Stromal cell of bone marrow (primary cell): ENCODE measurements at regions not wholly inside any gene's neighbourhood (a gene's known extent, or its start where the extent isn't known, plus 50 kb on each side); places are given as distances from the start of the nearest gene placed in this dataset.

Source experiments
- DNase-seq: peaks from one replicate; pipeline ENCODE4 v3.0.0-alpha.2; 2012; ENCODE audit warnings: low read depth

DNA sequence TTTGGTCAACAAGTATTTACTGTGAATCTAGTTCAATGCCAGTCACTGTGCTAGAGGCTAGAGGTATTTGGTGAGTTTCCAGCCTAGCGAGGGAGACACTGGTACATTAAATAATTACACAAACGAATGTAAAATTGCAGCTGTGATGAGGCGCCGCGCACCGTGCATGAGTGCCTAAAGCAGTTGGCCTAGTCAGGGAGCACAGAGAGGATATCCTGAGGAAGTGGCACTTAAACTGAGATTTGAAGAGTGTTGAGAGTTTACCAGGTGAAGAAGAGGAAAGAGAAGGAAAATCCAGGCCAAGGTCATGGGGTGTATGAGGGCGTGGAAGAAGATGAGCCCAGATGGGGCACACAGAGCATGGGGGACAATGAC lies 157.6 kb upstream of the NDUFV2 start:
- DNase-seq = no peak

DNA sequence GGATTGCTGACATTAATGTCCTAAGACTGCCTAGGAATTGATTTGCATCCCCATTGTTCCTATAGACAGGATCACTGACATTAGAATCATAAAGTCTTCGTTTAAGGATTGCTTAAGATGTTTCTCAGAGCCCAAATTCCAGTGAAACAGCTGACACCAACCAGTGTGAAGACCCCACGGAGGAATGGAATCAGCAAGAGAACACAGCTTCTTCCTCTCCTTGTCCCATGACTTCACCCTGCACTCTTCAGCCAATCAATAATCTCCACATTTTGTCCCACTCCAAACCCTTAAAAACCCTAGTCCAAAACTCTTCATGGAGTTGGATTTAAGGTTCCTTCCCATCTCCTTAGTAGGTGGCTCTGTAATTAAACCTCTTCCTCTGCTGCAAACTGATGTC lies 157.0 kb upstream of the NDUFV2 start:
- no peak for DNase-seq

DNA sequence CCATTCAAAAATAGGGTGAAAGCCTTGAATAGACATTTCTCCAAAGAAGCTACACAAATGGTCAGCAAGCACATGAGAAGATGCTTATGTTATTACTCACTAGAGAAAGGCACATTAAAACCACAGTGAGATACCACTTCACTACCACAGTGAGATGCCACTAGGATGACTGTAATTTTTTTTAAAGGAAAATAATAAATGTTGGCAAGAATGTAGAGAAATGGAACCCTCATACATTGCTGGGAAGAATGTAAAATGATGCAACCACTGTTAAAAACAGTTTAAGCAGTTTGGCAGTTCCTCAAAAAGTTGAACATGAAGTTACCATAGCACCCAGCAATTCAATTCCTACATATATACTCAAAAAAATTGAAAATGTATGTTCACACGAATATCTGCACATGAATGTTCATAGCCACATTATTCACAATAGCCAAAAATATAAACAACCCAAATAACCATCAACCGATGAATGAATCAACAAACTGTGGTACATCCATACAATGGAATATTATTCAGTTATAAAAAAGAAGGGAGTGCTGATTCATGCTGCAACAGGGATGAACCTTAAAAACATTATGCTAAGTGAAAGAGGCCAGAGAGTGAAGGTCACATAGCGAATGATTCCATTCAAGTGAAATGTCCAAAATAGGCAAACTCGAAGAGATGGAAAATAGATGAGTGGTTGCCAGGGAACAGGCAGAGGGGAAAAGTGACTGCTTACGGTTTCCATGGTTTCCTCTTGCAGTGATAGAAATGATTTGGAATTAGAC lies 156.2 kb upstream of the NDUFV2 start:
- DNase-seq = peak; percentile 96

DNA sequence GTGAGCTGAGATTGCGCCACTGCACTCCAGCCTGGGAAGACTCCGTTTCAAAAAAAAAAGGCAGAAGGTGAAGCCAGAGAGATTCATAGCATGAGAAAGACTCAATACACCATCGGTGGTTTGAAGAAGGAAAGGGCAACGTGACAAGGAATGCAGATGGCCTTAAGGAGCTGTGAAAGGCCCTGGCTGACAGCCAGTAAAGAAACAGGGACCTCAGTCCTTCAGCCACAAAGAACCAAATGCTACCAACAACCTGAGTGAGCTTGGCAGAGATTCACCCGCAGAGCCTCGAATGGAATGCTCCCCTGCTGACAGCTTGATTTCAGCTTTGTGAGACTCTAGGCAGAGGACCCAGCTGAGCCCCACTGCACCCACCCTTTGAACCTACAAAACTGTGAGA lies 154.9 kb upstream of the NDUFV2 start:
- no peak for DNase-seq

DNA sequence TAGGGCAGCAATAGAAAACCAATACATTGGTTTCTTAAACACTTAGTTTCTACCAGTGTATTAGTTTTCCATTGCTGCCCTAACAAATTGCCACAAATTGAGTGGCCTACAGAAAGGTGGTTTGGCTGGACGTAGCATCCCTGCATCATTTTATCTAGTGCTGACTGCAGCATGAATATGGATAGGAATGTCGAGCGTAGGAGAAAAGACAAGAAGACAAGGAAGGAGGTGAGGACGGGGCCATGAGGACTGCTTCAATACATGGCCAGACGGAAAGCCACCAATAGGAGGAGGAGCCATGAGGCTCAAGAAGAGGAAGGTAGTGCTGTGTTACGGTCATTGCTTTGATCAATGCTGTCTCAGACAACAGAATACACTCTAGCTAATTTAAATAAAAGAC lies 154.5 kb upstream of the NDUFV2 start:
- DNase-seq = no peak

DNA sequence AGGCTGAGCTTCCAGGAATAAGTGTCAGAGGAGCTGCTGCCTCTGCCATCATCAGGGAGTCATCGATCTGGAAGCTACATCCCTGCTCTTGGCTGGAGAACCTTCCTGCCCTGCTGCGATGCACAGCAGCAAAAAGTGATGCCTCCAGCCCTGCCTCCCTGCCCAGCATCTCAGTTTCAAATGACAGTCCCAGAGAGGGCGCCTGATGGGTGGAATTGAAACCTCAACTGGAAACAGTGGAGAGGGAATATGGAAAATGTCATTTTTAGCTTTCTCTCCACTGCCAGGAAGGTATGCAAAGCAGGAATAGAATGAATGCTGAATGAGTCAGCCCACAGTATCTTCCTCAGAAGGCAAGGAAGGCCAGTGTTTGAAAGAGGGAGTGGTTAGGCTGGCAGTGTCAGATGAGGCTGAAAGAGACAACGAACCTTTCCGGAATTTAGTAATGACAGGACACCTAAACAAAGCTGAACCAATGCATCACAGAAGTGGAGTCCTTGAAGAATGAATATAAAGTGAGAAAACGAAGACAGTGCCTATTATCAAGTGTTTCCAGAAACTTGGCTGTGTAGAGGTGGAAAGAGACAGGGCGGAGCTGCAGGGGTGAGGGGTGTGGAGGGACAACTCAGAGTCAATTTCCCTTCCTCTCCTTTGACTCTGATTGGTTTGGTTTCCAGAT lies 153.9 kb upstream of the NDUFV2 start:
- DNase-seq = peak; percentile 63

DNA sequence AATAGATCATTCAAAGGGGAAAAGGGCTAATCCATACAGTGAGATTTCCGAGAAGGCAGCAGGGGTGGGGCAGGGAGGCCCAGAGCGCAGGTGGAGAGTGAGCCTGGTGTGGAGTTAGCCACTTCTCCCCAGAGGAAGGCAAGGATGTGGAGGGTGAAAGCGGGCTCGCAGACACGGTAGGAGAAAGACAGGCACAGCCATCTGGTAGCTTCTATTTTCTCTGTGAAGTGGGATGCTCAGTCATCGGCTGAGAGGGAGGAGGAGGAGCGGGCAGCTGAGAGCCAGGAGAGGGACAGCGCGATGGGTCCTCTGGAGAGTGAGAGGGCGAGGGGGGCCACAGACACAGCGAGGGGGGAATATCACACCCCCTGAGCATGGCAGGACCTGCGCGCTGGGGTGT lies 153.3 kb upstream of the NDUFV2 start:
- no peak for DNase-seq

DNA sequence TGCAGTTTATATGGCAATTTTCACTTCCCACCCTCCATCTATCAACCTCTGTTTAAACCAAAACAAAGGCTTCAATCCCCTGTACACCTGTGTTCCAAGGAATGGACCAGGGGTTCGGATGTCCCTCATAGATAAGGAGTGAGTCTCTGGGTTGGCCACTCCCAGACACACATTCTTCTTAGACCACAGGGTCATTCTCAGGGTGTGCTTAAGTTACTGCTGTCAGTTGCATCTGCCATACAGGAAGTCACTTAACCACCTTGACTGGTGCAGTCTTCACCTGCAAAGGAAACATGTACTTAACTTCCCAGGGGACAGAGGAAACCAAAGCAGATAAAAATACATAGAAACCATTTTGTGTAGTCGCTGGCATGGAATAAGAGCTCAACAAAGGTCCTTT lies 151.0 kb upstream of the NDUFV2 start:
- no peak for DNase-seq

DNA sequence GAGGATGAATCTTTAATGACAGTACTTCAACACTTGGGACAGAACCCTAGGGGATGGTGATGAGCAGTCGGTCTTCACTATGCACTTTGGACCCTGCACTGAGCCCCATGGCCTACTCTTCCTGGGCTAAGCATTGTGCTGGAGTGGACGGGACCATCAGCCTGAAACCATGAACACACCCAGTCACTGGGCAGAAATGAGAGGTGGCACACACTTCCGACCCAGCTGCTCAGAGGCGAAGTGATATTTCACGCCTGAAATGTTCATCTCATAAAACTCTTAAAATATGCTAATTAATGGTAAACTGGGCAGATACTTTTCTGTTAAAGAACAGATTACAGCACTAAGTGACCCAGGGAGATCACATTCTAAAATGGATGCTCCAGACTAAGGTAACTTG lies 150.3 kb upstream of the NDUFV2 start:
- no peak for DNase-seq

DNA sequence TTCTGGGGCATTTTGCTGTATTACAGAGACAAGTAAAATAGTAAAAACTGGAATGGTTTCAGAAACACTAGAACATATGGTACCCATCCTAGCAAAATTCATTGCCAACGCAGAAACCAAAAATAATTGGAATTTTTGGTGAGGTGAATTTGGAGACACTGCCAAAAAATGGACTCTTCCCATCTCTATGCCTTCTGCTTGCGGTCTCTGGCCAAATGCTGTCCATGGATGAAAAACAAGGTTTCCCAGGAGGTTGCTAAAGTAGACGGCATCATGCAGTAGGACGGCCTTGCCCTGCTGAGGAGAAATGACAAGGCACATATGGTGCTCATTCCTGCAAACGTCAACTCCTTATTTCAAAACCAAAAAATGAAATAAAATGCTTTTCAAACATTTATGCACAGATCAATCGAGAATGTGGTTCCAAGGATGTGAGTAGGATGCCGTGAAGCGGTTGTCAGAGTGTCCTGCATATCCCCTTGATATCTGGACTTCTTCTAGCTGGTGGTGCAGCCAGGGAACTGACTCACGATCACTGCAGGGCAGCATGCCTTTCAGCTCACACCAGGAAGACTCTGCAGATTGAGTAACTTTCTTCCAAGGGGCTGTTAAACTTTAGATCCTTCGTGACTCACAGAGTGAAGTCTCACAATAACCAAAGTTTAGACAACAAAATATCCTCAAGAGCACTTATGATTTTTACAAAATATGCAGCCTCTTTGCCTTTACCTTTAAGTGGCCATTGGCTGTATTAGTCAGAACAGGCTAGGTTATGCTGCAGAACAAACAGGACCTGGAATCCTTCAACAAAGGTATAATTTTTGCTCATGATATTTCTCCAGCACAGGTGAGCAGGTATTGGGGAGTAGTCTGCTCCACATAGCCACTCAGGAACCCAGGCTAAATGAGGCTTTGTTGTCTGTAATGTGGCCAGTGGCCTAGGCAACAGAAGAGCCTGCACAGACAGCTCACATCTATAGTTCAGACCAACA lies 149.4 kb upstream of the NDUFV2 start:
- DNase-seq = peak; percentile 79

DNA sequence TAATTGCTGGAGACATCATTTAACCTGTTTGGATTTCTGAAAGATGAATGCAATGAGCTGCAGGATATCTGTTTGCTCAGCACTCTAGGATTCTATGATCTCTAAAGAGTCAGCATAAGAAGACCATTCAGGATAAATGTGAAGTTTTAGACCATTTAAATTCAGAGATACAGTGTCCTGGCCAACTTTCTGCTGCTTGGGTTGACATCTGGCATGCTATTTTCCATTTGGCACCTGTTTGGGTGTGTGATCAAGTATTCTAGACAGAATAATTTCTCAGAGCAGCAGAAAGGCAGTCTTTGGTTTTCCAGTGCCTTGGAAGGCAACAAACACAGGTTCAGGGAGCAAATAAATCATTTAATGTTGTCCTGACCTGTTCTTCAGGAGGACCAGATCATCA lies 144.8 kb upstream of the NDUFV2 start:
- no peak for DNase-seq

DNA sequence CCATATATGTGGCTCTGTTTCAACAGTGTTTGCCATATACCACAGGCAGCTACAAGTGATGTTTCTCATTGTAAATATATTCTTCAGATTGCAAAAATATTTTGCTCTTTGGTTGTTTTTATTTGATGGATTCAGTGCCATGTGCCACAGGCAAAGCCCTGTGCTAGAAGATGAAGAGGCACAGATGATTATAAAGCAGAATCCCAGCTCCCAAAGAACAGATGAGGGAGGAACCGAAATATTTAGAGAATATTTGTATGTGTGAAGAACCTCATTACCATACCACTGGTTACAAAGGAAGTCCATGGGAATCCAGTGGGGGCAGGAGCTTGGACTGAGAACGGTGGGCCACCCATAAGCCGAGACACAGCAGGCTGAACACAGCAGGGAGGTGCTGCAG lies 143.8 kb upstream of the NDUFV2 start:
- no peak for DNase-seq

DNA sequence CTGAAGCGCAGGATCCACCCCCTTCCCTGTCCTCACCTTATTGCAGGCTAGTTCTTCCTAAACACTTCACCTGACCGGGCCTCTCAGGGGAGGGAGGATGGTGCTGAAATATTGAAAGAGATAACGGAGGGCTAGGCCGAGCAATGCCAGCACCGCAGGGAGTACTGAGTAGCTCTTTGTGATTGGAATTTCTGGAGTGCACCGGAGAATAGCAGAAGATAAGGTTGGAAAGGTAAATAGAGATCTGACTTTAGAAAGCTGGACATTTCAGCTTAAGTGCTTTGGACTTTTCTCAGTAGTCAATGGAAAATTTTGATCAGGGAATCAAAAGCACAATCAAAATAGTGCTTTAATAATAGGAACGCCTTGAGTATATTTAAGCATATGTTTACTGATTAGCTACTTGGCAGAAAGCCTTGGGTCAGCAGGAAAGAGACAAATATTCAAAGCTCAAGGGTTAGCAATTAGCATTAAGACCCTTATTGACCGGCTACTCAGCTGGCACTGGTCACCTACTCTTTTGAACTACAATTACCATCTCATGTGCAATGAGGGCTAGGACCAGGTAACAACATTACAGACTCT lies 142.9 kb upstream of the NDUFV2 start:
- DNase-seq = no peak

DNA sequence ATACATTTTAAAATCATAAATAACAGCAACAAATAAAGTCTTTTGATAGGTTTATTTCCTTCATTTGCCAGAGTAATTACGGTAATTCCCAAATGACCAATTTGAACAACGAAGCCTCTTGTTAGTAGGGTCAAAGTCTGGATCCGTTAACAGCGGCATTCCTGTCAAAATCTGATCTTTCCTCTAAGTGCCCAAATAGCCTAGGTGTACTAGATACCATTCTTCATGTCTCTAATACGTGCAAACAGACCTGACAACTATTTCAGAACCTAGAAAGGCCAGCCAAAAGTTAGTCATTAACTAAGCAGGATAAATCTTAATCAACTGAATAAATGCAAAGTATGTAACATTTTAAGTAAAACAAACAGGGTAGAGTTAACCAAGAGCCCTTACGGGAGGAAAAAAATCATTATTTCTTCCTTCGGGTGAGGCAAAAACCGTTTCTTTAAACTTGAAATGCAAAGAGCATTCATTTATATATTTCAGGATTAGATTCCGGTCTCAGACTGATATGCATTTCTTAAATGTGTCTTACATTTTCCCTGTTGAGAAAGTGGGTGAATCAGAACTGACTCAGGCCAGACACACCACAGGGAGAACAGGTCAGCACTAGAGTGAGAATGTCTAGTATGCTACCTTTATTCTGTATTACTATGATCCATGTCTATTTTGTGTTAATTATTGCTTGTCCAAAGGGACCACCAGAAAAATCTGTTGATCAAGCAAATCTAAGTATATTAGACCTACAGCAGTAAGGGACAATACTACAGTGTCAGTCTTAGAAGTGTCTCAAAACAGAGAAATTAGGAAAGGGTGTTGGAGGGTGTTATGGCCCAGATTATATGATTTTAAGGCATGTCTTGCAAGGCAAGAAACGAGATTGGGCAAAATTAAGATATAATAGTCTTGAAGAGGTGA lies 141.5 kb upstream of the NDUFV2 start:
- DNase-seq = peak; percentile 59

DNA sequence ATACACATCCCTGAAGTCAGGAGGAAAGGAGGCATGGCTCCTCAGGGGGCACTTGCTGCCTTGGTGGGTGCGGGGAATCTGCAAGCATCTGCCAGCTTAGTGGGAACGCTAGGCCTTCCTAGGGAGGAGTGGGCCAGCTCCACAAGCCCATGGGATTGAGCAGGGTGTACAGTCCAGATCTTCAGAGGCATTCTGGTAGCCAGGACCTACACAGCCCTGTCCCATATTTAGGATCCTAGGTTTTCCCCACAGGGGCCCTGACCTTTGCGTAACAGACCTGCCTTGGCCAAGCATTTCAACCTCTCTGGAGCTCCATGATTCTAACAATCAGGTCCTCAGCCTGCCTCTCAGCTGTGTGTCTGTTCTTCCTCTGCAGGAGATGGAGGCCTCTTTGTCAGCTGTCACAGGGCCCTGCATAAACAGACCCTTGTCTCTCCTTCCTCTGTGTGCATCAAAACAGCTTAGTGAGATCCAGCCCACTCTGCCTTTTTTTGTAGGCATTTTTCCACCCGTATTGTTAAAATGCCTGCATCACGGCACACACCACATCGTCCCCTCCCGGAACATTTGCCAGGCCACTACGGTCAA lies 140.2 kb upstream of the NDUFV2 start:
- no peak for DNase-seq

DNA sequence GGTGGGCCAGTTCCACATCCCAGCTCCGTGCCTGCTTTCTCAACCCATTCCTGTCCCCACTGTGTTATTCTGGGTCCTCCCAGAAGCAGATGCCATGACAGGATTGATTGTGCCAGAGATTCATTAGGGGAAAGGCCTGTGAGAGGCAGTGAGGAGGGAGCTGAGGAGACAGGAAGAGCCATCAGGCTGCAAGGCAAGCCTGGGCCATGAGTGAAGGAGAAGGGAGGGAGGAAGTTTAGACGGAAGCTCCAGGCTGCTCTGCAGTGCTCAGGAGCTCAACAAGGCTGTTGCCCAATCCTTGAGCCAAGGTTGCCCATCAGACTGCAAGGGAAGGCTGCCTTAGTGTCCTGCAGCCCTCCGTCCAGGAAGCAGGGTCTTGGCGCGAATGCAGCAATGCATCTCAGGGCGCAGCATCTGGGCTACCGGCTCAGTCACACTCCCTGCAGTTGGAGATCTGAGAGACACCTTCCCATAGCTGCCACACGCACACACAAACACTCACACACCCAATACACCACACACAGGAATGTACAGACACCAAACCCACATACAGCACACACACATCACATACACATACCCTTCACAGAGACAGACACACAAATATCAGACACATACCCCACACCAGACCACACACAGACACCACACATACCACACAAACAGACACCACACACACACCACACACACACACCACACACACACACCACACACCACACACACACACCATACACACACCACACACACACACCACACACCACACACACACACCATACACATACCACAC lies 139.5 kb upstream of the NDUFV2 start:
- no peak for DNase-seq

DNA sequence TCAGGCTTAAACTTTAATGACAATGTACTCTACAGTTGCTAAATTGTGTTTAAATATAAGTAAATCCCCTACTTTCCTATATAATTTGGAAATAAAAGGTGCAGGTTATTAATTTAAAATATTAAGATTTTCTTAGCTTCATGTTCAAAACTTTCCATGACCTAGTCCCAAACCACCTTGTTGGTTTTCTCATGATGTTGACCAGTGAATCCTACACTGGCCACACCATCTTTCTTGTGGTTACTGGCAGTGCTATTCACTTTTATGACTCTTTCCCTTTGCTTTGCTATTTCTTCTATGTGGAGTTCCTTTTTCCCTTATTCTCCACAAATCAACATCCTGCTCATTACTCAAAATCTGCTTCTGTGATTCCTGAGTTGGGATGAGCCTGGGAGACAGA lies 138.6 kb upstream of the NDUFV2 start:
- DNase-seq = peak; percentile 35

DNA sequence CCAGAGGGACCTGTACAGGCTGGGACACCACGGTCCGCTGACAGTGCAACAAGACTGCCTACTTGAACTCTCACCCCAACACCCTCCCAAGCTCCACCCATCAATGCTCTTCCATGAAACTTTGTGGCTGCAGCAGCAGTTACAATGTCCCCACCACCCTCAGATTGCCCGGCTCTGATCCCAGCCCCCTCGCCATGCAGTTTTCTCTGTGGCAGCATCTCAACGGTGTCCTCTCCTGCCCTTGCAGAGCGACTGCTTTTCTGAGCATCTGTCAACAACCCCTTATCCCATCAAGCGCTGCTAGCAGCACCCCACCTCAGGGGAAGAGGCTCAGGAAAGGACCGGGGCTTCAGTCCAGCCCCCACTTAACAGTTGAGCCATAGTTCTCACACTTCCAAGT lies 137.1 kb upstream of the NDUFV2 start:
- no peak for DNase-seq

DNA sequence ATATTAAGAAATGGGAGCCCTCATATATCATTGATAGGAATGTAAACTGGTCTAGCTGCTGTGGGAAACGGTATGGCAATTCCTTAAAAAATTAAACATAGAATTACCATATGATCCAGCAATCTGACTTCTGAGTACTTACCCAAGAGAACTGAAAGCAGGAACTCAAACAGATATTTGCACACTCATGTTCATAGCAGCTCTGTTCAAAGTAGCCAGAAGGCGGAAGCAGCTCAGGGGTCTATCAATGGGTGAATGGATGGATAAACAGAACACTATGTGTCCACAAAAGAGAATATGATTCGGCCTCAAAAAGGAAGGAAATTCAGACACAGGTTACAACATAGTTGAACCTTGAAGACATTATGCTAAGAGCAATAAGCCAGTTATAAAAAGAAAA lies 135.7 kb upstream of the NDUFV2 start:
- no peak for DNase-seq

DNA sequence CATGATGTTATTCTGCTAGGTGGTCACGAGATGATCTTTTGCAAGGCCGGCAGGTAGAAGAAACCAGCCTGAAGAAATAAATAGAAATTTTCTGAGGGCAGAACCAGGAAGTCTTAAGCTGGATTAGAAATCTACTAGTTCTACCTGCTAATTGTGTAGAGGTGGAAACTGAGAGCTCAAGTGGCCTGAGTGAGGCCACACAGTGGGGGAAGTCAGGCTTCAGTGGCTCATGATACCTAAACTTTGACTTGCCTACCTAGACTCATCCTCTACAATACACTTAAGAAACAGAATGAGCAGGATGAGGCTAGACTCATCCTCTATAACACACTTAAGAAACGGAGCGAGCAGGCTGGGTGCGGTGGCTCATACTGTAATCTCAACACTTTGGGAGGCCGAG lies 134.9 kb upstream of the NDUFV2 start:
- DNase-seq = no peak
